K562 (cell line): ENCODE measurements at regions not wholly inside any gene's neighbourhood (a gene's known extent, or its start where the extent isn't known, plus 50 kb on each side); places are given as distances from the start of the nearest gene placed in this dataset.

Experiments used
- ATAC-seq: fragments of 200-7000 bp; cut with Tn5 transposase; 3 replicates; pipeline ENCODE4 v1.9.1; 2020; ENCODE audit warnings: moderate library complexity
- BruUV-seq: library from RNA; stranded (reverse); fragments of 400-500 nt; replicated peaks from 2 replicates; lab custom pipeline; 2021; lab: Mats Ljungman, UMichigan
- CTCF ChIA-PET: fragments of 300-600 bp; formaldehyde crosslinking; extraction: SDS; loops from one replicate; lab custom pipeline; 2021; ENCODE audit warnings: low intra/inter-chr PET ratio; lab: Yijun Ruan, JAX
- POLR2A ChIA-PET: fragments of 300-600, 350-650 bp; sonication (Branson Sonifier 250); formaldehyde crosslinking; extraction: SDS; loops from one replicate; lab custom pipeline; 2021; ENCODE audit warnings: antibody characterized with exemption, inconsistent platforms; lab: Yijun Ruan, JAX
- DNase-seq, 4 experiments: peaks; one replicate each; pipeline versions ENCODE4 v3.0.0 to v3.0.0-alpha.2; 2011 to 2018; ENCODE audit warnings: low spot score in 3 of 4, mixed read lengths in 3 of 4; ENCODE audit errors: extremely low read depth in 1 of 4
- FAIRE-seq: peaks from 2 replicates; lab custom pipeline; 2011; peaks lifted over from hg19 to GRCh38; lab: Jason Lieb, UNC
- H2AFZ ChIP-seq: 2 replicates; pipeline ENCODE4 v1.6.0; 2011; ENCODE audit warnings: low read depth, low read length, control low read depth, inconsistent platforms
- H3K27ac ChIP-seq: fragments of 200-600 bp; 3 replicates; pipeline ENCODE4 v1.8.0; 2011; ENCODE audit warnings: low read depth, mild to moderate bottlenecking, control low read depth, inconsistent platforms, low read length, moderate library complexity, mixed read lengths; ENCODE audit errors: extremely low read depth
- H3K27me3 ChIP-seq, 2 experiments: fragments of 300-600 bp in 1 of 2; 2 replicates in 1 of 2; 3 replicates in 1 of 2; pipeline versions ENCODE4 v1.6.0 to v1.8.0; 2011; ENCODE audit warnings: inconsistent platforms in 2 of 2, low read length in 2 of 2, mild to moderate bottlenecking in 1 of 2, mixed read lengths in 1 of 2, moderate library complexity in 1 of 2; ENCODE audit not compliant: control insufficient read depth in 2 of 2, insufficient read depth in 2 of 2
- H3K36me3 ChIP-seq: fragments of 300-600 bp; 3 replicates; pipeline ENCODE4 v1.8.0; 2011; ENCODE audit warnings: mild to moderate bottlenecking, low read length, inconsistent platforms; ENCODE audit not compliant: control insufficient read depth, insufficient read depth
- H3K4me1 ChIP-seq, 2 experiments: fragments of 200-600 bp in 1 of 2; replicated peaks in 1 of 2; 2 replicates in 1 of 2; 3 replicates in 1 of 2; pipeline versions ENCODE4 v1.5.1 to v1.8.0; 2011; ENCODE audit warnings: inconsistent platforms in 2 of 2, low read length in 2 of 2, mild to moderate bottlenecking in 1 of 2, mixed read lengths in 1 of 2, moderate library complexity in 1 of 2; ENCODE audit not compliant: control insufficient read depth in 2 of 2, insufficient read depth in 2 of 2
- H3K4me2 ChIP-seq: 2 replicates; pipeline ENCODE4 v1.6.1; 2011; ENCODE audit warnings: low read length, control low read depth, inconsistent platforms, mixed read lengths; ENCODE audit not compliant: insufficient read depth
- H3K4me3 ChIP-seq: fragments of 200-600 bp; sonication (generic), shearing (Covaris generic); 2 replicates; pipeline ENCODE4 v1.5.1; 2016; ENCODE audit warnings: control low read depth, inconsistent platforms
- H3K79me2 ChIP-seq: fragments of 200-600 bp; 3 replicates; pipeline ENCODE4 v1.8.0; 2011; ENCODE audit warnings: low read length, inconsistent platforms; ENCODE audit not compliant: control insufficient read depth, insufficient read depth
- H3K9ac ChIP-seq, 2 experiments: 2 replicates each; pipeline versions ENCODE4 v1.6.0 to v1.6.1; 2011; ENCODE audit warnings: low read depth in 2 of 2, low read length in 2 of 2, control low read depth in 1 of 2, inconsistent platforms in 1 of 2, mild to moderate bottlenecking in 1 of 2, mixed read lengths in 1 of 2; ENCODE audit not compliant: insufficient read depth in 1 of 2
- H3K9me1 ChIP-seq: one replicate; pipeline ENCODE4 v1.6.0; 2011; ENCODE audit warnings: inconsistent platforms, mild to moderate bottlenecking, low read length, moderate library complexity; ENCODE audit not compliant: control insufficient read depth, insufficient read depth
- H3K9me3 ChIP-seq: replicated peaks from 2 replicates; pipeline ENCODE4 v1.5.1; 2011; ENCODE audit warnings: low read depth, low read length, inconsistent platforms; ENCODE audit not compliant: control insufficient read depth, insufficient read depth
- H4K20me1 ChIP-seq: replicated peaks from 2 replicates; pipeline ENCODE4 v1.6.1; 2011; ENCODE audit warnings: low read length, inconsistent platforms, mixed read lengths; ENCODE audit not compliant: control insufficient read depth, insufficient read depth
- MIER1 ChIP-seq: fragments of 450-650 bp; IDR thresholded peaks from 2 replicates; pipeline ENCODE4 v1.6.1; 2016; ENCODE audit warnings: antibody characterized with exemption, mild to moderate bottlenecking, low read depth
- NFYB ChIP-seq: IDR thresholded peaks from 2 replicates; pipeline ENCODE4 v1.6.1; 2011; ENCODE audit warnings: mild to moderate bottlenecking, moderate library complexity; ENCODE audit not compliant: insufficient read length; ENCODE audit errors: extremely low read depth
- ZNF609 ChIP-seq: sonication (generic); formaldehyde crosslinking; IDR thresholded peaks from 2 replicates; pipeline ENCODE4 v1.8.1; 2023; ENCODE audit warnings: missing genetic modification reagents, mild to moderate bottlenecking, borderline replicate concordance
- in situ Hi-C: fragments of 300-500 bp; cut with MboI; formaldehyde crosslinking; loops from 4 replicates; pipeline ENCODE4 v1.15.0; 2018; ENCODE audit warnings: inconsistent platforms, mixed read lengths
- intact Hi-C: fragments of 100-400 bp; cut with micrococcal nuclease; formaldehyde crosslinking; loops from 2 replicates; pipeline ENCODE4 v1.14.2; 2022

- no peak for TF ChIP-seq ZNF609 (CRISPR knock-in tag)
Measured at GRCh38 chr11:28878025-28878424, 769.8 kb downstream of the METTL15 start (continued).

GRCh38 chr11:28877340-28877739 lies 769.2 kb downstream of the METTL15 start:
- POLR2A ChIA-PET, result no interaction called here
- DNase-seq (no peak), ATAC-seq (no peak), FAIRE-seq (no peak)
- Histone ChIP-seq H2AFZ (no peak overlapping the region), H3K4me2 (no peak overlapping the region), H3K4me1 (no peaks in the 10 kb centered on the region), H3K27ac (no peak overlapping the region), H3K9ac (no peak overlapping the region), H3K27me3 (no peaks in the 10 kb centered on the region), H3K36me3 (no peaks in the 10 kb centered on the region), H3K9me3 (no peaks in the 10 kb centered on the region), H3K4me3 (no peak overlapping the region), H3K79me2 (no peaks in the 10 kb centered on the region), H4K20me1 (no peaks in the 10 kb centered on the region), H3K9me1 (no peaks in the 10 kb centered on the region)
- no TSS peak for BruUV-seq
- intact Hi-C loops, result no loop called here
- in situ Hi-C loops, result no loop called here
- TF ChIP-seq MIER1 (no peak), NFYB (no peak)
- CTCF ChIA-PET, result no interaction called here
